ENCODE measurements at regions not wholly inside any gene's neighbourhood (a gene's known extent, or its start where the extent isn't known, plus 50 kb on each side); places are given as distances from the start of the nearest gene placed in this dataset.

DNA sequence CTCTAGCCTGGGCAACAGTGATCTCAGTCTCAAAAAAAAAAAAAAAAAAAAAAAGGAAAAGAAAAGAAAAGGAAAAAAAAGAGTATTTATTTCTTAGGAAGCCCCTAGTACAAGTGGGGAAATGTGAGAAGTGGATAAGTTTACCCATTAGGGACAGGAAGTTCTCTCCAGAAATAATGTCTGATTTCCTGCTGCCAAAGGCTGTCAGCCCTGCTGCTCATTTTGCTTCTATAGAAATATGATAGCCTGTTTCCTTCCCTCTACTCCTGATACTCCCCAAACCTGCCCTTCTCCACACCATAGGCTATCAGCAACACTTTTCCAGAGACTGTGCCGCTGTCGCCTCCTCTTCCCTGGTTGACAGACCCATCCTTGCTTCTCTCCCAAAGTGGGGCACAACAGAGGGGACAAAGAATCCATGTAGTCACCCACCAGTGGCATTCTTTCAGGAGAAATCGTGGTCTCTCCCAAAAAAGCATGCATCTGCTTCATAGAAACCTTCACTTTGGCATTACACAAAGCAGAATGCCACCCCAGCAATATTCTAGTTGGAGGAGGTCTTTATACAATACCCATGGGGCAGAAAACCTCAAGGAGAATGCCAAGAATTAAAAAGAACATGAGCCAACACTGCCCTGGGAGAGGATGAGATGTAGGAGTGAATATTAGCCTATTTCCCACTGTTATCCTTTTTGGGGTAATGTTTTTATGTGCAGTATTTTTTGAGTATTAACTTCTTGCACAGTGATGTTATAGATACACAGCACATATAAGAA is 166.3 kb upstream of the NR5A2 start:
- no peaks in the 10 kb centered on the region for H3K36me3 ChIP-seq
- WGBS: 76% methylated on average over 3 of the region's 3 CpGs
- intact Hi-C loops (cut with DNase I): no loop called here
- no peaks in the 10 kb centered on the region for H3K27me3 ChIP-seq
- no peak for DNase-seq (ENCODE audit: extremely low spot score)
- H3K27ac ChIP-seq (replicated peaks in 1 of 4): no peak overlapping the region
- TF ChIP-seq POLR2AphosphoS5 (IDR thresholded peaks at IDR 0.05): no peak
- TF ChIP-seq POLR2A (IDR thresholded peaks at IDR 0.05; ENCODE audit: low read depth): no peak
- no peak for TF ChIP-seq EP300 (IDR thresholded peaks at IDR 0.05)
- TF ChIP-seq, protein P1, sequence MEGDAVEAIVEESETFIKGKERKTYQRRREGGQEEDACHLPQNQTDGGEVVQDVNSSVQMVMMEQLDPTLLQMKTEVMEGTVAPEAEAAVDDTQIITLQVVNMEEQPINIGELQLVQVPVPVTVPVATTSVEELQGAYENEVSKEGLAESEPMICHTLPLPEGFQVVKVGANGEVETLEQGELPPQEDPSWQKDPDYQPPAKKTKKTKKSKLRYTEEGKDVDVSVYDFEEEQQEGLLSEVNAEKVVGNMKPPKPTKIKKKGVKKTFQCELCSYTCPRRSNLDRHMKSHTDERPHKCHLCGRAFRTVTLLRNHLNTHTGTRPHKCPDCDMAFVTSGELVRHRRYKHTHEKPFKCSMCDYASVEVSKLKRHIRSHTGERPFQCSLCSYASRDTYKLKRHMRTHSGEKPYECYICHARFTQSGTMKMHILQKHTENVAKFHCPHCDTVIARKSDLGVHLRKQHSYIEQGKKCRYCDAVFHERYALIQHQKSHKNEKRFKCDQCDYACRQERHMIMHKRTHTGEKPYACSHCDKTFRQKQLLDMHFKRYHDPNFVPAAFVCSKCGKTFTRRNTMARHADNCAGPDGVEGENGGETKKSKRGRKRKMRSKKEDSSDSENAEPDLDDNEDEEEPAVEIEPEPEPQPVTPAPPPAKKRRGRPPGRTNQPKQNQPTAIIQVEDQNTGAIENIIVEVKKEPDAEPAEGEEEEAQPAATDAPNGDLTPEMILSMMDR (IDR thresholded peaks at IDR 0.05): no peak
- H3K4me3 ChIP-seq: no peak overlapping the region
- no peaks in the 10 kb centered on the region for H3K9me3 ChIP-seq
- no peaks in the 10 kb centered on the region for H3K4me1 ChIP-seq

DNA sequence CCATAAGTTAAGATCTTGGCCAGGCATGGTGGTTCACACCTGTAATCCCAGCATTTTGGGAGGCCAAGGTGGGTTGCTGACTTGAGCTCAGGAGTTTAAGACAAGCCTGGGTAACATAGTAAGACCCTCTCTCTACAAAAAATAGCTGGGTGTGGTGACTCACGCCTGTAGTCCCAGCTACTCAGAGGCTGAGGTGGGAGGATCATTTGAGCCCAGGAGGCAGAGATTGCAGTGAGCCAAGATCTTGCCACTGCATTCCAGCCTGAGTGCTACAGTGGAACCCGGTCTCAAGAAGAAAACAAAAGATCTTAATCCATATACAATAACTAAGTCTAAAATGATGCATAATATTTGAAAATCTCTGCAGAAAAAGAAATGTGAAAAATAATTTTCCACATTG is 165.5 kb upstream of the NR5A2 start:
- TF ChIP-seq POLR2A (IDR thresholded peaks at IDR 0.05; ENCODE audit: low read depth) (no peak), EP300 (IDR thresholded peaks at IDR 0.05) (no peak), POLR2AphosphoS5 (IDR thresholded peaks at IDR 0.05) (no peak)
- TF ChIP-seq, protein P1 (IDR thresholded peaks at IDR 0.05): no peak
- no peaks in the 10 kb centered on the region for H3K36me3 ChIP-seq
- DNase-seq (ENCODE audit: extremely low spot score): no peak
- no peaks in the 10 kb centered on the region for H3K27me3 ChIP-seq
- H3K4me3 ChIP-seq: no peak overlapping the region
- no peak overlapping the region for H3K27ac ChIP-seq (replicated peaks in 1 of 4)
- WGBS: 94% methylated on average over 2 of the region's 2 CpGs
- intact Hi-C loops (cut with DNase I): no loop called here
- no peaks in the 10 kb centered on the region for H3K4me1 ChIP-seq
- no peaks in the 10 kb centered on the region for H3K9me3 ChIP-seq

DNA sequence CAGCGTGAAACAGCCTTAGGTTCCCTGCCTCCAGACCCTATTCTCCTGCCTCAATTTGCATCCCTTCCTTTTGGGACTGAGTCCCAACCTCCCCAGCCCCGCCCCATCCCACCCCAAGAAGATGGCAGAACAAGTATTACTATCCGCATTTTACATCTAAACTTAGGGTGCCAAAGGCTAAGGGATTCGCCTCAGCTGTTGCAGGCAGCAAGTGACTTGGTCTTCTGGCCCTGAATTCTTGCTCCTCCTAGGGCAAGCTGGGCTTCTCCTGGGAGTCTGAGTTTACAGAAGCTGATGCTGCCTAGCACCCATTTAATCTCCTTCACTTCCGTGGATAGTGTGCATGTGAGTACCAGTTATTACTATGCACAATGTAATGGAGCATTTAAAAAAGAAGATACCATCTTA is 161.3 kb upstream of the NR5A2 start:
- H3K4me1 ChIP-seq: no peaks in the 10 kb centered on the region
- TF ChIP-seq, protein P1 (IDR thresholded peaks at IDR 0.05): no peak
- TF ChIP-seq EP300 (IDR thresholded peaks at IDR 0.05): no peak
- intact Hi-C loops (cut with DNase I): no loop called here
- no peak for DNase-seq (ENCODE audit: extremely low spot score)
- H3K36me3 ChIP-seq: no peaks in the 10 kb centered on the region
- H3K4me3 ChIP-seq: no peak overlapping the region
- WGBS: 69% methylated on average over 5 of the region's 5 CpGs
- H3K9me3 ChIP-seq: no peaks in the 10 kb centered on the region
- H3K27me3 ChIP-seq: no peaks in the 10 kb centered on the region
- no peak overlapping the region for H3K27ac ChIP-seq (replicated peaks in 1 of 4)

DNA sequence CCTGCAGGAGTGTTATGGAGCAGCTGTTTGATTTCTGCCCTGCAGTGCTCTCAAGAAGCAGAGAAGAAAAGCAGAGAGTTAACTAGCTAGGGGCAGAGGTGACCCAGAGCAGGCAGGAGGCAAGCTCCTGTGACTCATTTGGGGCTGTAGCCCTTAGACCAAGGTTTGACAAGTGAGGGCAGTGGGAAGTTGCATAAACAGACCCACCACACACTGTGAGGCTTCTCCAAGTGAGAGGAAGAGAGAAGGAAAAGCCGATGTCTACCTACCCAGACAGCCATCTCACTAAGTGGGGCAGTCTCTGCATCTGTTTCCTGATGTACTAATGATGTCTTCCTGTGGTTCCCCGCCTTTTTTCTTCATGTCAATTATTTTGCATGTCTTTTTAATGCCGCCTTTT is 159.9 kb upstream of the NR5A2 start:
- TF ChIP-seq, protein P1 (IDR thresholded peaks at IDR 0.05): no peak
- no peak for TF ChIP-seq POLR2A (IDR thresholded peaks at IDR 0.05; ENCODE audit: low read depth)
- no peak for TF ChIP-seq POLR2AphosphoS5 (IDR thresholded peaks at IDR 0.05)
- TF ChIP-seq EP300 (IDR thresholded peaks at IDR 0.05): no peak
- Histone ChIP-seq H3K4me3 (no peak overlapping the region), H3K27me3 (no peaks in the 10 kb centered on the region), H3K9me3 (no peaks in the 10 kb centered on the region), H3K27ac (replicated peaks in 1 of 4) (no peak overlapping the region), H3K36me3 (no peaks in the 10 kb centered on the region), H3K4me1 (no peaks in the 10 kb centered on the region)
- 53% methylated on average over 3 of the region's 3 CpGs for WGBS
- DNase-seq (ENCODE audit: extremely low spot score): no peak
- intact Hi-C loops (cut with DNase I): no loop called here

DNA sequence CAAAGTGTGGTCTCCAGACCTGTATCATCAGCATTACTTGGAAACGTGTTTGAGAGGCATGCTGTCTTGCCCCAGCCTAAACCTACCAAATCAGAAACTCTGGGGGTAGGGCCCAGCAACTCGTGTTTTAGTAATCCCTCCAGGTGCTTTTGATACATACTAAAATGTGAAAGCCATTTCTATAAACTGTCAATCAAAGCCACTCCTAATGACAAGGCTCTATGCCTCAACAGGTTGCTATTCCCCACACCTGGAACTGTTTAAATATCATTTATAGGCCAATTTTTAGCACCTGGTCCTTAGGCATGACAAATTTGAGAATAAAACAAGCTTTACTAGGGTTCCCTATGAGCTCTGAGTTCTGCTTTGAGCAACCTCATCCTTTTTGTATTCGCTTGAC is 158.7 kb upstream of the NR5A2 start:
- H3K36me3 ChIP-seq: no peaks in the 10 kb centered on the region
- TF ChIP-seq POLR2AphosphoS5 (IDR thresholded peaks at IDR 0.05): no peak
- H3K27ac ChIP-seq (replicated peaks in 1 of 4): no peak overlapping the region
- intact Hi-C loops (cut with DNase I): no loop called here
- 60% methylated on average over 3 of the region's 3 CpGs for WGBS
- H3K4me1 ChIP-seq: no peaks in the 10 kb centered on the region
- no peak for DNase-seq (ENCODE audit: extremely low spot score)
- no peaks in the 10 kb centered on the region for H3K27me3 ChIP-seq
- H3K4me3 ChIP-seq: no peak overlapping the region
- no peaks in the 10 kb centered on the region for H3K9me3 ChIP-seq
